Smooth muscle cell (in vitro differentiated cells): ENCODE measurements at regions not wholly inside any gene's neighbourhood (a gene's known extent, or its start where the extent isn't known, plus 50 kb on each side); places are given as distances from the start of the nearest gene placed in this dataset.

ENCODE experiments used
- DNase-seq: peaks from one replicate; lab custom pipeline; 2025; ENCODE audit not compliant: unreplicated experiment; lab: John Stamatoyannopoulos, UW
- H2AFZ ChIP-seq: fragments of 200-600 bp; sonication (generic); 2 replicates; pipeline ENCODE4 v1.6.0; 2016; ENCODE audit warnings: antibody characterized with exemption, low read depth, mild to moderate bottlenecking
- H3F3A ChIP-seq: fragments of 200-600 bp; sonication (generic); 2 replicates; pipeline ENCODE4 v1.6.0; 2017; ENCODE audit warnings: antibody characterized with exemption, low read depth
- H3K27ac ChIP-seq: fragments of 200-600 bp; sonication (generic); 2 replicates; pipeline ENCODE4 v1.5.1; 2016; ENCODE audit warnings: low read depth, mild to moderate bottlenecking
- H3K27me3 ChIP-seq: fragments of 200-600 bp; sonication (generic); 2 replicates; pipeline ENCODE4 v1.6.1; 2016; ENCODE audit warnings: low read depth, mild to moderate bottlenecking
- H3K36me3 ChIP-seq: fragments of 200-600 bp; sonication (generic); 2 replicates; pipeline ENCODE4 v1.5.1; 2016; ENCODE audit warnings: low read depth
- H3K4me1 ChIP-seq: fragments of 200-600 bp; sonication (generic); 2 replicates; pipeline ENCODE4 v1.5.1; 2016; ENCODE audit warnings: low read depth
- H3K4me2 ChIP-seq: fragments of 200-600 bp; sonication (generic); 2 replicates; pipeline ENCODE4 v1.6.0; 2016; ENCODE audit warnings: mild to moderate bottlenecking
- H3K4me3 ChIP-seq: fragments of 200-600 bp; sonication (generic); 2 replicates; pipeline ENCODE4 v1.5.1; 2016; ENCODE audit warnings: mild to moderate bottlenecking
- H3K79me2 ChIP-seq: fragments of 200-600 bp; sonication (generic); 2 replicates; pipeline ENCODE4 v1.6.0; 2016; ENCODE audit warnings: low read depth, mild to moderate bottlenecking
- H3K9ac ChIP-seq: fragments of 200-600 bp; sonication (generic); 2 replicates; pipeline ENCODE4 v1.6.0; 2016; ENCODE audit warnings: low read depth
- H3K9me3 ChIP-seq: fragments of 200-600 bp; sonication (generic); replicated peaks from 2 replicates; pipeline ENCODE4 v1.5.1; 2016; ENCODE audit warnings: low read depth
- H4K20me1 ChIP-seq: fragments of 200-600 bp; sonication (generic); 2 replicates; pipeline ENCODE4 v1.6.0; 2016; ENCODE audit warnings: low read depth
- WGBS: methylation state at CpG from one replicate; pipeline ENCODE4 v1.1.7; 2016; ENCODE audit warnings: low lambda C conversion rate; 5-methylcytosine and 5-hydroxymethylcytosine counted together
- TF ChIP-seq, protein P1 (sequence below): fragments of 200-600 bp; sonication (generic); IDR thresholded peaks from 2 replicates; pipeline ENCODE4 v1.5.1; 2017; ENCODE audit warnings: borderline replicate concordance, mild to moderate bottlenecking, antibody characterized with exemption; ENCODE audit not compliant: insufficient read depth, poor library complexity, severe bottlenecking

DNA sequence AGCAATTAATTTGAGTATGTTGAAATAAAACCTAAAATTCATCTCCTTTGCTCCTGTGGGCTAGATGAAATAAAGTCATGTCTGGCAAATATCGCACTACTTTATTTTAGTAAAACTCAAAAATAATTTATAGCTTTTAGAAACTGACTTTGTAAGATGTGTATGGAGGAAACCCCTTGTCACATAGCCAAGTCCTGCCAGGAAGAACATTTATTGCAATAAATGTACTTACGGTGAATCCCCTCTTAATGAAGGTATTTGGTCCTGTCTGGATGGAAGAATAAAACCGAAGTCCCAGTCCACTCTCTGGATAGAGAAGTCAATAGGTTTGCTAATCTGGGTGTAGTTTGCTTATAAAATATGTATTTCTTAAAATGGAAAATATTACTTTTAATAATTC is 1226.8 kb upstream of the MAP3K7 start:
- 98% methylated on average over 3 of the region's 3 CpGs for WGBS
- H3K4me1 ChIP-seq = no peaks in the 10 kb centered on the region
- TF ChIP-seq, protein P1, sequence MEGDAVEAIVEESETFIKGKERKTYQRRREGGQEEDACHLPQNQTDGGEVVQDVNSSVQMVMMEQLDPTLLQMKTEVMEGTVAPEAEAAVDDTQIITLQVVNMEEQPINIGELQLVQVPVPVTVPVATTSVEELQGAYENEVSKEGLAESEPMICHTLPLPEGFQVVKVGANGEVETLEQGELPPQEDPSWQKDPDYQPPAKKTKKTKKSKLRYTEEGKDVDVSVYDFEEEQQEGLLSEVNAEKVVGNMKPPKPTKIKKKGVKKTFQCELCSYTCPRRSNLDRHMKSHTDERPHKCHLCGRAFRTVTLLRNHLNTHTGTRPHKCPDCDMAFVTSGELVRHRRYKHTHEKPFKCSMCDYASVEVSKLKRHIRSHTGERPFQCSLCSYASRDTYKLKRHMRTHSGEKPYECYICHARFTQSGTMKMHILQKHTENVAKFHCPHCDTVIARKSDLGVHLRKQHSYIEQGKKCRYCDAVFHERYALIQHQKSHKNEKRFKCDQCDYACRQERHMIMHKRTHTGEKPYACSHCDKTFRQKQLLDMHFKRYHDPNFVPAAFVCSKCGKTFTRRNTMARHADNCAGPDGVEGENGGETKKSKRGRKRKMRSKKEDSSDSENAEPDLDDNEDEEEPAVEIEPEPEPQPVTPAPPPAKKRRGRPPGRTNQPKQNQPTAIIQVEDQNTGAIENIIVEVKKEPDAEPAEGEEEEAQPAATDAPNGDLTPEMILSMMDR = no peak
- H3K27ac ChIP-seq = no peak overlapping the region
- DNase-seq = no peak
- no peak overlapping the region for H3K4me3 ChIP-seq
- H3K9ac ChIP-seq = no peak overlapping the region
- H3K79me2 ChIP-seq = no peaks in the 10 kb centered on the region
- no peaks in the 10 kb centered on the region for H3K36me3 ChIP-seq
- no peak overlapping the region for H2AFZ ChIP-seq
- H4K20me1 ChIP-seq = no peaks in the 10 kb centered on the region
- no peaks in the 10 kb centered on the region for H3K27me3 ChIP-seq
- no peaks in the 10 kb centered on the region for H3F3A ChIP-seq
- no peaks in the 10 kb centered on the region for H3K9me3 ChIP-seq
- H3K4me2 ChIP-seq = no peak overlapping the region

DNA sequence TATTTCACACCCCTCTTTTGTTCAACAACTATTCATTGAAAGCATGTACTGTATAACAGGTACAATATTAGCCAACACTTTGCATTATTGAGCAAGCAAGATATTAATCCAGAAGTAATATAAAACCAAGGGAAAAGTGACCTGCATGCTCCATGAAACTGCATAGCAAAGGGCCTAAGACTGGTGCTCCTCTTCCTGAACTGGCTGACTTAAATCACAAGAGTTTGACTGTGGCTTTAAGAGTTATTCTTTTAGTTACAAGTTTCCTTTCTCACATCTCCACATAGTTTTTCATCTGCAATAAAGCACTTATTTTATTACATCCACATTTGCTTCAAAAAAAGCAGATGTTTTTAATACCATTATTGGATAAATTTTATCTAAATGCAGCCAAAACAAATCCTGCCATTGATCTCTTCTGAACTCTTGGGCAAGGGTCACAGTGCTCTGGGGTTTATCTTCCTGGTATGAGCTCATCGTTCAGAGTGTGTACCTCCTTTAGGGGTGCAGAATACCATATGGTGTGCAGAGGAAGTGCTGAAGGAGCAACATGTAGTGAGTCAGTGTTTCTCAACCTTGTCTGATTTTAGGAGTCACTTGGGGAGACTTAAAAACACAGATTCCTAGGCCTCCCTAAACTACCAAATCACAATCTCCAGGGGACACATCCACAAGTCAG is 1225.9 kb upstream of the MAP3K7 start:
- no peak for DNase-seq
- Histone ChIP-seq H3K4me2 (no peak overlapping the region), H3F3A (no peaks in the 10 kb centered on the region), H2AFZ (no peak overlapping the region), H3K9me3 (no peaks in the 10 kb centered on the region), H3K4me1 (no peaks in the 10 kb centered on the region), H3K36me3 (no peaks in the 10 kb centered on the region), H3K4me3 (no peak overlapping the region), H4K20me1 (no peaks in the 10 kb centered on the region), H3K79me2 (no peaks in the 10 kb centered on the region), H3K27ac (no peak overlapping the region), H3K27me3 (no peaks in the 10 kb centered on the region), H3K9ac (no peak overlapping the region)
- 48% methylated on average over 1 of the region's 1 CpG for WGBS
- TF ChIP-seq, protein P1 = no peak

DNA sequence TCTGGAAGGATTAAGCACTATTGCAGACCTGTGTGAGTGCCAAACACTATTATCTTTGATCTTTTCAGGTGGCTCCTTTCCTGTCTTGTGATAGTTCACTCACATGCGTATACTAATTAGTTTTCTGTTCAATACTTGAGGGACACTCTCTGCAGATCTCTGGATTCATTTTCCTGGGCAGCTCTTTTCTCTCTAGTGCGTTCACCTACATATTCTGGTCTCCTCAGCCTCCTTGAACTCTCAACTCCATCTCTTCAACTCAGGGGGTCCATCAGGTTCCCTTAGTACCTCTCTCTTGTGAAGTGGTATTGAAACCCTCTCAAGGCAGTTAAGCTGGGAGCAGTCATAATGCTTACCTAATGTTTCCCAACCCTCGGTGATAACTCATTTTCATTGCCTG is 1218.1 kb upstream of the MAP3K7 start:
- H4K20me1 ChIP-seq = no peaks in the 10 kb centered on the region
- H3F3A ChIP-seq = no peaks in the 10 kb centered on the region
- H3K9ac ChIP-seq = no peak overlapping the region
- H3K4me2 ChIP-seq = no peak overlapping the region
- TF ChIP-seq, protein P1 = no peak
- no peak for DNase-seq
- no peaks in the 10 kb centered on the region for H3K27me3 ChIP-seq
- H3K79me2 ChIP-seq = no peaks in the 10 kb centered on the region
- 87% methylated on average over 3 of the region's 3 CpGs for WGBS
- no peak overlapping the region for H2AFZ ChIP-seq
- H3K4me3 ChIP-seq = no peak overlapping the region
- H3K27ac ChIP-seq = no peak overlapping the region
- H3K36me3 ChIP-seq = no peaks in the 10 kb centered on the region
- H3K9me3 ChIP-seq = no peaks in the 10 kb centered on the region
- H3K4me1 ChIP-seq = no peaks in the 10 kb centered on the region

DNA sequence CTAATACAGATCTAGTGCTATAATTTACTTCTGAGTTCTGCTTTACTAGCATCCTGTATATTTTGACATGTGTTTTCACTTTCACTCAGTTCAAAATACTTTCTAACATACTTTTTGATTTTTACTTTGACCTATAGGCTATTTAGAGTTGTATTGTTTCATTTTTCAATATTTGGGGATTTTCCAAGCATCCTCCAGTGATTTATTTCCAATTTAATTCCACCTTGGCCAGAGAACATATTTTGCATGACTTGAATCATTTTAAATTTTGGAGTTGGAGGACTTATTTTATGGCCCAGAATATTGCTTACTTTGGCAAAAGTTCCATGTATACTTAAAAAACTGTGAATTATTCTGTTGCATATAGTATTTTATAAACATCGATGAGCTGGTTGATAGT is 1215.6 kb upstream of the MAP3K7 start:
- no peak overlapping the region for H3K27ac ChIP-seq
- no peak overlapping the region for H3K4me3 ChIP-seq
- no peaks in the 10 kb centered on the region for H4K20me1 ChIP-seq
- WGBS = 91% methylated on average over 1 of the region's 1 CpG
- H3K4me1 ChIP-seq = no peaks in the 10 kb centered on the region
- no peaks in the 10 kb centered on the region for H3K79me2 ChIP-seq
- no peak for DNase-seq
- H3K4me2 ChIP-seq = no peak overlapping the region
- H3K36me3 ChIP-seq = no peaks in the 10 kb centered on the region
- no peak overlapping the region for H2AFZ ChIP-seq
- H3F3A ChIP-seq = no peaks in the 10 kb centered on the region
- H3K9me3 ChIP-seq = no peaks in the 10 kb centered on the region
- TF ChIP-seq, protein P1 = no peak
- no peak overlapping the region for H3K9ac ChIP-seq
- H3K27me3 ChIP-seq = no peaks in the 10 kb centered on the region
